NT2/D1 (cell line): ENCODE measurements at regions not wholly inside any gene's neighbourhood (a gene's known extent, or its start where the extent isn't known, plus 50 kb on each side); places are given as distances from the start of the nearest gene placed in this dataset.

Experiments used
- YY1 ChIP-seq: IDR thresholded peaks from 2 replicates; pipeline ENCODE4 v1.6.1; 2011; ENCODE audit not compliant: insufficient read length, insufficient read depth
- ZNF274 ChIP-seq: IDR thresholded peaks from 2 replicates; pipeline ENCODE4 v1.6.1; 2011; ENCODE audit warnings: mild to moderate bottlenecking, low read depth, low read length

DNA sequence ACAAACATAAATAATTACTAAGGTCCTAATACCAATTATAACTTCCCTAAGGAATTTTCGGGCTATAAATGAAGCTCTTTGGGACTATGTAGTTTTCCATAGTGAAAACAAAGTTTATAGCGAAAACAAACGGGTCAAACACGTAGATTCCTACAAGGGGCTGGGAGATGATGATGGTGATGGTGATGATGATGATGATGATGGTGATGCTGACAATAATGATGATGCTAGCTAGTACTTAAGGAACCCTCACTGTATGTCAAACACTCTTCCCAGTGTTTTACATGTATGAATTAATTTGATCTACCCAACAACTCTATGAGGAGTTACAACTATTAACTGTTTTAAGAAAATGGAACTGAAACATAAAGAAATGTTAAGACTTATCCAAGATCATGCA is 63.7 kb upstream of the PIK3R1 start:
- TF ChIP-seq ZNF274, result no peak
- no peak for TF ChIP-seq YY1
